Ramos (cell line): ENCODE measurements at regions not wholly inside any gene's neighbourhood (a gene's known extent, or its start where the extent isn't known, plus 50 kb on each side); places are given as distances from the start of the nearest gene placed in this dataset.
"Not testable (repeated sequence)": the region's sequence is repeated elsewhere in the genome, so short reads cannot be mapped to it uniquely, and the experiment has no call there.

Experiments used
- in situ Hi-C: fragments of 300-500 bp; cut with MboI; formaldehyde crosslinking; loops from one replicate; pipeline ENCODE4 v1.14.3; 2022; ENCODE audit warnings: low sequenced_read_pairs; ENCODE audit not compliant: unreplicated experiment

DNA sequence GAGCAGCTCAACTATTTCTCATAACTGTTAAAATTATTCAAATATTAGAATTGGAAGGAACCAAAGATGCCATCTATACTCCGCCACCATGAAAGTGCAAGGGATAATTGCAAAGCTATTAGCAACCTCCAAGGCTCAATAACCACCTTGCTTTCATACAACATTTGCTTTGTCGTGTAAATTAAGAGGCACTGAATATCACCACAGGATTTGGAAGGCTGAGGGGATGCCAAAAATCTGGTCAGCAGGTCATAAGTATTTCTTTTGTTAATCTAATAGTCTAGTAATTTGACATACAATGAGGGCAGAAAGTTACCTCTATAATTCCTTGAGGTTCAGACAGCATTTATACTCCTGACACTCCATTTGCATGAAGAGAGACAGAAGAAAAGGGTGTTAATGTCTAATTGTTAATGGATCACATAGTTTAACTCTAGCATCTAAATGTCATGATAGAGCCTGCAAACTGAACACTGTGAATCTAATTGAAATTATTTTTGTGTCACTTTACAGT is 200.9 kb upstream of the DIAPH2 start:
- in situ Hi-C loops: no loop called here

DNA sequence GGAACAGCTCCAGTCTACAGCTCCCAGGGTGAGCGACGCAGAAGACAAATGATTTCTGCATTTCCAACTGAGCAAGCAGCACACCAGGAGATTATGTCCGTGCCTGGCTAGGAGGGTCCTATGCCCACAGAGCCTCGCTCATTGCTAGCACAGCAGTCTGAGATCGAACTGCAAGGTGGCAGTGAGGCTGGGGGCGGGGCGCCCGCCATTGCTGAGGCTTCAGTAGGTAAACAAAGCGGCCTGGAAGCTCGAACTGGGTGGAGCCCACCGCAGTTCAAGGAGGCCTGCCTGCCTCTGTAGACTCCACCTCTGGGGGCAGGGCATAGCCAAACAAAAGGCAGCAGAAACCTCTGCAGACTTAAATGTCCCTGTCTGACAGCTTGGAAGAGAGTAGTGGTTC is 198.0 kb upstream of the DIAPH2 start:
- in situ Hi-C loops: not testable (repeated sequence)

DNA sequence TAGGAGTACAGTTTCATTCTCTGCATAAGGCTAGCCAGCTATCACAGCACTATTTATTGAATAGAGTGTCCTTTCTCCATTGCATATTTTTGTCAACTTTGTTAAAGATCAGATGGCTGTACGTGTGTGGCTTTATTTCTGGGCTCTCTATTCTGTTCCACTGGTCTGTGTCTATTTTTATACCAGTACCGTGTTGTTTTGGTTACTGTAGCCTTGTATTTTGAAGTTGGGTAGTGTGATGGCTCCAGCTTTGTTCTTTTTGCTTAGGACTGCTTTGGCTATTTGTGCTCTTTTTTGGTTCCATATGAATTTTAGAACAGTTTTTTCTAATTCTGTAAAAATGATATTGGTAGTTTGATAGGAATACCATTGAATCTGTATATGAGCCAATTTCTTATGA is 182.1 kb upstream of the DIAPH2 start:
- in situ Hi-C loops: loop anchor here (25.0 kb wide), 1 partner anchor 110 kb away; no protein-coding TSS in a partner anchor

DNA sequence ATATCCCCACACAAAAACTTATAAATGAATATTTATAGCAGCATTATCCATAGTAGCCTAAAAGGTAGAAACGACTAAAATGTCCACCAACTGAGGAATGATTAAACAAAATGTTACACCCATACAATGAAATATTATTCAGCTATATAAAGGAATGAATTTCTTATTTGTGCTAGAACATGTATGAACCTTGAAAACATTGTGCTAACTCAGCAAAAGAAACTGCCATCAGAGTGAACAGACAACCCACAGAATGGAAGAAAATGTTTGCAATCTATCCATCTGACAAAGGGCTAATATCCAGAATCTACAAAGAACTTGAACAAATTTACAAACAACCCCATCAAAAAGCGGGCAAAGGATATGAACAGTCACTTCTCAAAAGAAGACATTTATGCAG is 155.3 kb upstream of the DIAPH2 start:
- in situ Hi-C loops: not testable (repeated sequence)

DNA sequence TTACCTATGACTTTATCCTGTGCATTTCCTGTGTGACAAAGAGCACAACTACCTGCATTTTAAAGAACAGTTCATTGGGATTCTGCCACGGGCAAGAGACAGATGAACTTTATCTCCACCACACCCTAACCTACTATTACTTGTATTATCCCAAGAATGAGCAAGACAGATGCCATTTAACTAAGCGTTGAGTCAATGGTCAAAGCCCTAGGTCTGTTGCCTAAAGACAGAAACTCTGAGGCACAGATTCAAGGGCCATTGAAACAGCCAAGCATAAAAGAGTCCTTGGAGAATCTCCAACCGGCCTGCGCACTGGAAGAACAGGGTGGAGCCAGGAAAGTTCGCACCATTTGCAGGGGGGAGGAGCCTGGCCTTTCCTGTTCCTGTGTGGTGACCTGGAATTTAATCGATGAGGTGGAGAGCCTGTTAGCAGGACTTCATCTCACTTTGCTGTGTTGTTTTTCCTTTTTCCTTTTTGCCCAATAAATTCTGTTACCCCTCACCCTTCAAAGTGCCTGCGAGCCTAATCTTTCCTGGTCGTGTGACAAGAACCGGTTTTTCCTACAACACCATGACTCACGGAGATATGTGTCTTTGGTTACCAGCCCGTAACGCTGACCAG is 146.4 kb upstream of the DIAPH2 start:
- in situ Hi-C loops: no loop called here

DNA sequence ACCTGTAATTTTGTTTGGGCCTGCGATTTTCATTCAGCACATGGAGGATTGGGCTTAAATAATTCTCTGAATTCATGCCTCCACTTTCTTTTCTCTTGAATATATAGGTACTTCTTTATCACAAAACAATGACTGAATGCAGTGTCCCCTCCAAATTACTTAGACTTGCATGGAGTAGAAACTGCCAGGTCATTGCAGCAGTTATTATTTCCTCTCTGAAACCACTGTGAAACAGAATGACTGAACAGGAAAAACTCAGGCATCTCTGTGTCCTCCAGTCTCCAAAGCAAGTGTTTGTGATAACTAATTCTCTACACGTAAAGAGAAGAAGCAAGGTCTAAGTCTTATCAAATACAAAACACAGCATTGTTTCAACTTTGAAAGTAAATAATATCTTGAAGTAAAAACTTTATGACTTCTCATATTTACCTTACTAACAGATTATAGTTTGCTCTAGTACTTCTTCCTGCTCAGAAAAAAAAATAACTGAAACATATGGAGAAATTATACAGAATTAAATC is 144.5 kb upstream of the DIAPH2 start:
- in situ Hi-C loops: no loop called here

DNA sequence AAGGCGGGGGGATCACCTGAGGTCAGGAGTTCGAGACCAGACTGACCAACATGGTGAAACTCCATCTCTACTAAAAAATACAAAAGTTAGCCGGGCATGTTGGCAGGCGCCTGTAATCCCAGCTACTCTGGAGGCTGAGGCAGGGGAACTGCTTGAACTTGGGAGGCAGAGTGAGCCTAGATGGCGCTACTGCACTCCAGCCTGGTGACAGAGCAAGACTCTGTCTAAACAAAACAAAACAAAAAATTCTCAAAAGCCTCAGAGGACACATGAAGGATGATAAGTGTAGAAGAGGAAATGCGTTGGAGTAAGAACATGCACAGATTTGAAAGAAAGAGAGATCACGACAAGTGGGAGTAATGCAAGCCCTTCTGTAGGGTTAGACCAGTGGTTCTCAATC is 138.4 kb upstream of the DIAPH2 start:
- in situ Hi-C loops: not testable (repeated sequence)

DNA sequence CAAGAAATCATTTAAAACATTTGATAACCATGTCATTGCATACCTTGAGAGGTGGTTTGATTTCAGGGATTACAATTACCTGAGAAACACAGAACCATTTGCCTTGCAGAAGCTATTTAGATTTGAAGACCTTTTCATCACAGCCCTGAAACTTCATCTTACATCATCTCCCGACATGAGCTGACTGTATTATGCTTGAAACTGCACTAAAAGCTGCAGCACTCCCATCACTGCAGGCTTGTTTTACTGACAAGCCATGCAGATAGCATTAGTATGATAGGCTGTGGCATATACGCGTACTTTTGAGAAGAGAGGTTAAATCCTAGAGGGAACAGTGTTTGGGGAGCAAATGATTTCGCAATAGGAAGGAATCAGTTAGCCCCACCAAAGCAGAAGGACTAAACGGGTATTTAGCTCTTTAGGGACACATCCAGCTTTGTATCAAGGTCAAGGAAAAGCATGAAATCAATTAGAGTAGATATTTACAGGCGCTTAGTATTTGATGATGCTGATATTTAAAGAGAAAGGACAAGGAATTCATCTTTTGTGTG is 133.2 kb upstream of the DIAPH2 start:
- in situ Hi-C loops: no loop called here

DNA sequence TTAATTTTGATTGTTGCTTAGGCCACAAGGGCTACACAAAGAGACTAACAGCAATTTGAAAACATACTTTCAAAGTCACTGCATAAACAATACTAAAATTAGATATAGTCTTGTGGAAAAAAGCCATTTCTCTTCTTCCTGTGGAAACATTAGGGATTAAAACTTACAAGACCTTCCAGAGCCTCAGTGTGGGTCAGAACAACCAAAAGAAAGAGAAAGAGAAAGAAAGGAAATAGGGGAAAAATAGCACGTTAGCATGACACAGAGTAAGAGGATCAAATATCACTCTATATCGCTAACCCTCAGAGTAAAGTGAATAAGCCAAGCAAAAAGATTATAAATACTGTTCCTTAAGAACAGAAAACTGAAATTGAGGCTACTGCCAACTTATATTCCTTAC is 127.8 kb upstream of the DIAPH2 start:
- in situ Hi-C loops: no loop called here

DNA sequence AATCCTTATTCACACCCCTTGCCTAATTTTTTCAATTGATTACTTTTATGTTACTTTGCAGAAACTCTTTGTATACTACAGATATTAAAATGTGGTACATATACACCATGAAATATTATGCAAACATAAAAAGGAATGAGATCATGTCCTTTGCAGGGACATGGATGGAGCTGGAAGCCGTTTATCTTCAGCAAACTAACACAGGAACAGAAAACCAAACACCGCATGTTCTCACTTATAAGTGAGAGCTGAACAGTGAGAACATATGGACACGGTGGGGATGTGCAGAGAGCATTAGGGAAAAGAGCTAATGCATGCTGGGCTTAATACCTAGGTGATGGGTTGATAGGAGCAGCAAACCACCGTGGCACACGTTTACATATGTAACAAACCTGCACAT is 123.5 kb upstream of the DIAPH2 start:
- in situ Hi-C loops: not testable (repeated sequence)

DNA sequence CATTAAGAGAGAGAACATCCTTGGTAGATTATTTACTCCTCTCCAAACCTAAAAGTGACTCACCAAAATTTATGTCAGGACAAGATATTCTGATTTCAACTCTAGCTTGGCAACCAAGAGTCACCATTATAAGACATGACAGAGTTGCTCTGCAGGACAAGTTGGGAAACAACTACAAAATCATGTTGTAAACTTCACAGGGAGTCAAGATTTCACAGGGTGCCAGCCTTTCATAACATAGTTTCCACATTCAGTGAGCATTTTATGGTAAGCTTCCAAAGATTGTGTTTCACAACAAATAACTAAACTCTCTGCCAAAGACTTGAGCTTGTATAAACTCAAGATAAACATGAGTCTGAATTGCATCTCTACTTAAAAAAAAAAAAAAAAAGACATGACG is 121.0 kb upstream of the DIAPH2 start:
- in situ Hi-C loops: no loop called here

DNA sequence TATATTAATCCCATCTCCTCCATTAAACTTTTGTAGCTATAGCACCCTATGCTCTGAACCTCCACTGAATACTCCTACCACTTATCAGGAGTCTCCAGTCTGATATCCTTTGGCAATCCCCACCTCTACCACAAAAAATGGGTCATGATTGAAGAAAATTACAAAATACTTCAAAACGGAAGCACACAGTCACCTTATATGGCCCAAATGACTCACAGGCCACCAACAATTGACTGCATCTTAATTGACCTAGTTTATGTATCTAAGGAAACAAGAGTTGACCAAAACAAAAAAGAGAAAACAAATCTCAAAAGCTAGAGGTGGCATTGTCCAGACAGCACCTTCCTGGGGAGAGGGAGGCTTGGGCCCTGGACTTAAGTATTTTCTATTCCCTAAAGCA is 120.0 kb upstream of the DIAPH2 start:
- in situ Hi-C loops: no loop called here

DNA sequence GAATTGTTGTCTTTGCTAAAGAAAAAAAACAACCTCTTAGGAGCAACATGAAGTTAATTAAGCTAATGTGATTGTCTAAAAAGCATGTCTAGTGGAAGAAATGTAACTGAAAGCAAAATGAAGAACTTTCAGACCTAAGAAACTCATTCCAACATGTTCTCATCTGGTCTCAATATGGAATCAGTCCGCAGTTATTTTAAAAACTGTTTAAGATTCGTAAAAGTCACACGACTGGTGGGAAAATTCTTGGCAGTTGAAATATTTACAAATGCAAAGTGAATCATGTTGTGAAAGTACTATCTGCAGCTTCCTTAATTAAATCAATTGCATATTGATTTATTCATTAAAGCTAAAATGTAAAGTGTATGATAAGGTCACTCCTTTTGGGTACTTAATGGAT is 117.8 kb upstream of the DIAPH2 start:
- in situ Hi-C loops: no loop called here

DNA sequence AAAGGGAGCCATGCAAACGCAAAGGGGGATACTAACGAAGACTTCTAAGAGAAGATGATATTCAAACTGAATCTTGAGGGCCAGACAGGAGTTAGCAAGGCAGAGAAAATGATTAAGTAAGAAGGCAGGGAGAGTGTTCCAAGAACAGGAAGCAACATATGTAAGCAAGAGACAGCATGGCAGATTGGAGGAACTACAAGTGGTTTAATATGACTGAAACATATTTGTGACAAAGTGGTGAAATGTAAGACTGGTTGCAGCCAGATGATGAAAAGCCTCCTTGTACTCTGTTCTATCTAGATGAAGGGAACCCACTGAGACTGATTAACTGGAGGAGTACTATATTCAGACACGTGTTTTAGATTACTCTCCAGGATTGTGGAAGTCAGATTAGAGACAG is 116.6 kb upstream of the DIAPH2 start:
- in situ Hi-C loops: no loop called here

DNA sequence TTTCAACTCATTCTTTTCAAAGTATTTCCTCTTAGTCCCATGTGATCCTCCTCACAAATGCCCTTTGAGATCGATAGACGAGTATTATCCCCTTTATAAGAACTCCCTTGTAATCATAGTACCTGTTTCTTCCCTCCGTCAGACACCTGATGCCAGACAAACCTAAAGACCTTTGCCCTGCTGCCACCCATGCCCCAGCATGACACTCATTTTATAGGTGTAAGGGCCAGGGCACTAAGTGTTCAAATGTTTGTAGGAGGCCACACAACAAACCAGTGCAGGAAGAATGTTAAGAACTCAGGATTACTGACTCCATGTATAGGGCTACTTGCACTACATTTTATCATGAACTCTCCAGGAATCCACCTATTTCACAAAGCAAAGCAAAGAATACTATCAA is 115.6 kb upstream of the DIAPH2 start:
- in situ Hi-C loops: no loop called here

DNA sequence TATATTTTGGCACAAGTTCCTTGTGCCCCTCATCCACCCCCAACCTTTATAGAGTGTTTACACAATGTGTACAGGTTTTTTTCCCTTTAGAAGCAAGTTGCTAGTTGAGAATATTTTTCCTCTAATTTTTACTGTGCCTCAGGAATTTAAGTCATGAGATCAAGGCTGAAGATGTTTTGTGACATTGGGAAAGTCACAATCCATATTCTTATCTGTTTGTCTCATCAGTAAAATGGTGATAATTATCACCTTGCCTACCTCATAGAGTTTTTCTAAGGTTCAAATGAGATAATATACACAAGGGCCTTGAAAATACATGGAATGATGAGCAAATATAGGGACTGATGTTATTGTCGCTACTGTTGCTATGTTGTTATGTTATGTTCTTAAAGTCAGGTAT is 109.6 kb upstream of the DIAPH2 start:
- in situ Hi-C loops: no loop called here

DNA sequence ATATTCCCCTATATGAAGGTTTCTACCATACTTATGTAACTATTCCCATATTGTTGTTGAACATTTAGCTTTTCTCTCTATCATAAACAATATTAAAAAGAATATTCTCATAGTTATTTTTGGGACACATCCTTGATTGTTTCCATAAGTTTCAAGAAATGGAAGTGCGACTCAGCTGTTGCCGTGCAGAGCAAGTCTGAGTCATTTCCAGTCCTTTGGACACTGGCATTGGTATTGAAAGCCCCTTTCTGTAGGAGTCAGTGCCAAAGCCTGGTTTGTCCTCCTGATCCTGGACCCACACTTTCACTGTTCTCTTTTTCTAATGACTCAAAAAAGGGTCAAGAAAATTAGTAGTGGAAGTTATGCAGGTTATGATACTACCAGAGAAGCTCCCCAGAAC is 108.3 kb upstream of the DIAPH2 start:
- in situ Hi-C loops: no loop called here

DNA sequence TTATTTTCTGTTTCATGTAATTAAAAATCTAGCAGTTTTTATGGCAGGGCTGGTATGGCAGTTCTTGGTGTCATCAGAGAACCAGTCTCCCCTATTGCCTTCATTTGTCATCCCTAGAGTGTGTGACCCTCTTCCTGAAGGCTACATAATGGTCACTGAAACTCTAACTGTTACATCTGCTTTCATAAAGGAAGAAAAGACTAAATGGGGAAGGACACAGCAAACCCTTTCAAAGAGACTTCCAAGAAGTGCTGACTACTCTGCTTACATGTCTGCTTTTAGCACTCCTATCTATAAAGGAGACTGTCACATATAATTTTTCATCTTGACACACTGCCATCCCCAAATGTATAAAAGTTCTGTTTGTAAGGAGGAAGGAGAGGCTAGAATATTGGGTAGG is 105.9 kb upstream of the DIAPH2 start:
- in situ Hi-C loops: no loop called here

DNA sequence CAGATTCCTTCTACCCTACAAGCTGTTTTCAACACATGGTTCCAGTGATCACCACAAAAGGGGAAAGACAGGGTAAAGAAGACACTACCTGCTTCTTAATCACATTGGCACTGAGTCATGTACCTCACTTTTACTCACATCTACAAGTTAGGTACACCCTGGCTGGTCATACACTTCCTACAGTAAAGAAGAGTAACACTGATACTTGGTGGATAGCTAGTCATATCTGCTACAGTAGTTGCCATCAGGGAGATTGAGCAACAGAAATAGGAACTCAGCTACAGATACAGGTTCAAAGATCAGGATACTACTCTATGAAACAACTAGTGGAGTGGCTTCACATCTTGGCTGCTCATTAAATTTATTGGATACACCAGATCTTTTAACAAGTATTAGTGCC is 105.4 kb upstream of the DIAPH2 start:
- in situ Hi-C loops: no loop called here

DNA sequence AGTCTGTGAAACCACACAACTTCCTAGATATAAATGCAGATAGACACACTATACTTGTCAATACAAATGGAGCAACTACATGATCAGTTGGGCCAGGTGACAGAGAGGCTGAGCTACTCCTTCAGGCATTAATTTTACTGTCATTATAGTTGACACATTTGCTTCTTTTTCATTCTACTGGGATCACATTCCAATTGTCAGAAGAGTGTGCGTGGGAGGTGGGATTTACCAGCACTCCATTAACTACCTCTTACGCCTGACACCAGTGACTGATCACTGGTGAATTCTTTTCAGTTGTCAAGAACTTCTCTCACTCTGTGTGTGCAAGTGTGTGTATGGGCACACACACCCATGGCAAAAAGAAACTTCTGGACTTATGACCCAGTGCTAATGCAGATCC is 94.2 kb upstream of the DIAPH2 start:
- in situ Hi-C loops: no loop called here

DNA sequence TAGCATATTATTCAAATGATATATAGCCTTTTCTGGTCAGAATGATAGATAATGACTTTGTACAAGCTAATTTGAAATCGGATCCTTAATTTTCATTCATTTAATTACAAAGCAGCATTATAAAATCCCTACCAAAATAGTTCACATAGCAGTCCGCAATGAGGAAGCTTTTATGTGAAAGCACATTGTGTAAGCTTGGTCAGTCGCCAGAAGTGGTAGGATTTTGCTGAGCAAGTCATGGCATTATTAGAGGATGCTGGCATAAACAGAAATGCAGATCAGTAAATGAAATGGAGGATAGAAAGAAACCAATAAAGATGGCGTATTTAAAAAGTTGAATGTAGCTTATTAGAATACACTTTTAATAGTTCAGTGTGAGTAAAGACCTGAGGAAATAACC is 93.2 kb upstream of the DIAPH2 start:
- in situ Hi-C loops: no loop called here

DNA sequence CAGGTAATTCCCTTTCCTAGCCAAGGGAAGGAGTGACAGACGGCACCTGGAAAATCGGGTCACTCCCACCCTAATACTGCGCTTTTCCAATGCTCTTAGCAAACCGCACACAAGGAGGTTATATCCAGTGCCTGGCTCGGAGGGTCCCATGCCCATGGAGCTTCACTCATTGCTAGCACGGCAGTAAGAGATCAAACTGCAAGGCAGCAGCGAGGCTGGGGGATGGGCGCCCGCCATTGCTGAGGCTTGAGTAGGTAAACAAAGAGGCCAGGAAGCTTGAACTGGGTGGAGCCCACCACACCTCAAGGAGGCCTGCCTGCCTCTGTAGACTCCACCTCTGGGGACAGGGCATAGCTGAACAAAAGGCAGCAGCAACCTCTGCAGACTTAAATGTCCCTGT is 86.8 kb upstream of the DIAPH2 start:
- in situ Hi-C loops: not testable (repeated sequence)
